Nucleus accumbens (tissue), 56 donors: ENCODE measurements at regions not wholly inside any gene's neighbourhood (a gene's known extent, or its start where the extent isn't known, plus 50 kb on each side); places are given as distances from the start of the nearest gene placed in this dataset.
"Not testable (repeated sequence)": the region's sequence is repeated elsewhere in the genome, so short reads cannot be mapped to it uniquely, and the experiment has no call there.

ENCODE experiments used
- DNase-seq, 56 donors: peaks; one replicate each; lab custom pipeline; 2025; lab: John Stamatoyannopoulos, UW

DNA sequence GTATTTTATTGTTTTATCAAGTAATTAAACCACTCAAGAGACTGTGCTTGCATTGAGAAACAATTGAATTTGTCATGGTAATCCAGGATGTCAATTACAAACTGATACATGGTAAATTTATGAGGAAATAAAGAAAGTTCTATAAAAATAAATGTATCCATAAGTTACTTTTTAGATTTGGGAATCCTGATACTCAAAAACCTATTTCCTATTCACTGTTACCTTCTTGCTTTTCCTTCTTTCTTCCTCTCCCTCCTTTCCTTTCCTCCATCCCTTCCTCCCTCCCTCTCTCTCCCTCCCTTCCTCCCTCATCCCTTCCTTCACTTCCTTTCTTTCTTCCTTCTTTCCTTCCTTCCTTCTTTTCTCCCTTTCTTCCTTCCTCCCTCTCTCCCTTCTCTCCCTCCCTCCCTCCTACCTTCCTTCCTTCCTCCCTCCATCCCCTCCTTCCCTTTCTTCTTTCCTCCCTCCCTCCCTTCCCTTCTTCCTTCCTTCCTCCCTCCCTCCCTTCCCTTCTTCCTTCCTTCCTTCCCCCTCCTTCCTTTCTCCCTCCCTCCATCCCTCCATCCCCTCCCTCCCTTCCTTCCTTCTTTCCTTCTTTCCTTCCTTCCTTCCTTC, 1299.1 kb upstream of the ZEB2 start:
- DNase-seq: no peak

DNA sequence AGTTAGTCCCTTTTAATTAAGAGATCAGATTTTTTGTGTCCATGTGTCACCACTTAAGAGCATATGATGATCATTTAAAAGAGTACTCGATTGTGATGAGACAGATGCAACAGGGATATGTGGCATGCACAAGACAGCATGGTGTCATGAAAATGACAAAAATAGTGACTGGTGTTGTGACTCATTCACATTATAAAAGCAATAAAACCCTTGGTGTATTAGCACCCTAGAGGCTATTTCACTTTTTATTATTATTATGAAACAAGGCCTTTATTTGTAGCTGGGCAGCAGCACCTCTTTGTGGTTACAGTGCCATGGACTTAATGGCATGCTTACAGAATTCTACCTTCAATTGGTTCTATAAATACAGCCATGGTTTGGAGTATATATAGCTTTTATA, 1296.0 kb upstream of the ZEB2 start:
- no peak for DNase-seq

DNA sequence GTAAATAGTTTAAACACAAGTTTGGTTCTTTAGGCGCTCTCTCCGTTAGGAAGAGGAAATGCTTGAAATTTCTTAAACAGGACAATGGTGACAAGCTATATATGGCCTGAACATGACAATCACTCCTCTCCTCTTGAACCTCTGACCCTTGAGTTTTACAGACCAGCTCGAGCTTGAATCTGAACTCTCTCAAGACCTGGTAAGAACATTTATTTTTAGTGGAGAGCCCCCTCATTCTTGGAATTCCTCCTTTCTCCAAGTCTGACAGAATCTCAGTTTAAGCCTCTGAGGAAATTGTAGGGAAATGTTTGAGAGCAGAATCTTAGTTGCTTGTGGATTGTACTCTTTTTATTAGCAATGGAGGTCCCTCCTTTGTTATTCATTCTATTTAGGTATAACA, 1293.6 kb upstream of the ZEB2 start:
- DNase-seq: no peak

DNA sequence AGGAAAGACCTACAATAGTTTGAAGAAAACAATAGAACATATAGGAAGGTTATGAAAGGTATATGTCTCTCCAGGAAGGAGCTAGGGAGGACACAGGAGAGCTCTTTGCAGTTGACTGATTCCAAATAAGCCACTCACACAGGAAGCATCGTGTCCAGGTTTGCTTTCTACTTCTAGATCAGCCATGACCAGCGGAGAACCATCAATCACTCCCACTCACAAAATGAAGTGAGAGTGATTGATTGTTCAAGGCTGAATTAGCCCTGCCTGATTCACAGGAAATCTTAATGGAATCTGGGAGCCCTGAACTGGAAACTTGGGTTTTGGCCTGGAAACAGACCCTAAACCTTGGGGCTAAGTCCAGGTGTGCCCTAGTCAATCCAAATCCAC, 1292.2 kb upstream of the ZEB2 start:
- no peak for DNase-seq

DNA sequence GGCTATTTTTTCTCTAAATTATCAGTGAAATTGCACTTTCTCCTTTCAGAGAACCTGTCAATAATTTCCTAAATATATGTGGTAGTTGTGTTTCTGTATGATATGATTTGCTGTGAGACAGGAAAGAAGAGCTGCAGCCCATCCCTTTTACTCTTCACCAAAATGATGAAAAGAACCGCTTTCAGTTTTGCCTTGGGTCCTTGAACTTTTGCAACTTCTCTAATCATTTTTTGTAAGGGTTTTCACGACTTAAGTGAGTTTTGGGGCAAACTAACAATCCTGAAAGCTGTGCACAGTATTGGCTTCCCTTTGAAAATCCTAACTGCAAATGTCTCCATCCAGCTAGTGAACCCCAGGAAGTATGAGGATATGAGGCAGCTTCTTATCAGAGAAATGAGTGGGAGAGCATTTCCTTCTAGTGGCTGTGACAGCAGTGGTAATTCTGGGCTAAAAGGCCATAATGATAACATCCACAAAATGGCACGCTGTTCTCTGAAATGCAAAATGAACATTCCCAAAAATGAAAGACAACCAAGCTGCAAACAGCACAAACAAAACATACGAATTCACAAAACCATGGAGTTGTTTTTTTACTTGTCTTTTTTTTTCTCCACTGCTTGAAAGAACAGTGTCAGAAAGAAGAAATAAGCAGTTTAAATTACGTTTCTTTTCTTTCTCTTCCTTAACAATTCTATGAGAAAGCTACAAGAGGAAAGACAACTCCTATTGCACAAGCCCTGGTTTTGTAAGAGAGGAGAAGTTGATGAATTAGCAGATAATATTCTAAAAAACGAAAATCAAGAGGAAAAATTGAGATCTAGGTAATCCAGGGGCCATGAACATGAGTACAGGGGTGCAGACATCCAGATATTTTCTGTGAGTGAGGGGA, 1291.6 kb upstream of the ZEB2 start:
- no peak for DNase-seq

DNA sequence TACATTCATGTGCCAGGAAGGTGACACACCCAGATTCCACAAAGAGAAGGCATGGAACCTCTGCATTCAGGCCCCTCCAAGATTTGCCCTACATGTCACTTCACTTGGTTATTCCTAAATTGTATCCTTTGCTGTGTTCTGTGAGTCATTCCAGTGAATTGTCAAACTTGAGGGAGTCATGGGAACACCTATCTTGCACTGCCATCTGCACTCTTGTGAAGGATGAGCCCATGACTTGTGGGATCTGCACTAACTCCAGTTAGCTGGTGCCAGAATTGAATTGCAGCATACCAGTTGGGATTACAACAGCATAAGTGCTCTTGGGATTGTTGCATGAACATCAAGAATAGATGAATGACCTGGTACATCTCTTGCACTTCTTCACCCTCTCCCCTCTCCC, 1288.0 kb upstream of the ZEB2 start:
- DNase-seq: no peak

DNA sequence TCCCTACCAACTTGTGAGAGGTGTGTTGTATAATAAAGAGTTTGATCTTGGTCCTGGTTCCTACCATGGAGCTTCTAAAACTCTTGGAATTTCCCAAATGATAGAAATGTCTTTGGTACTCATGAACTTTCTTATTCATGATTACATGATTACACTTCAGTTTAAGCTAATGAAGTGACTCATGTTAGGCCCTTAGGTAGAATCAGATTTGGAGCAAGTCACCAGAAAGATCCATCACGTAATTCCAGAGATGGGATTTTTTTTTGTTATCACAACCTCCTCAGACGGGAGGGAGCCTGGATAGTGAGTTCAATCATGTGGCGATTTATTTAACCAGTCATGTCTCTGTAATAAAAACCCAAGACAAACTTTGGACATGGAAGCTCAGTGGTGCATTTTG, 1287.6 kb upstream of the ZEB2 start:
- DNase-seq: no peak

DNA sequence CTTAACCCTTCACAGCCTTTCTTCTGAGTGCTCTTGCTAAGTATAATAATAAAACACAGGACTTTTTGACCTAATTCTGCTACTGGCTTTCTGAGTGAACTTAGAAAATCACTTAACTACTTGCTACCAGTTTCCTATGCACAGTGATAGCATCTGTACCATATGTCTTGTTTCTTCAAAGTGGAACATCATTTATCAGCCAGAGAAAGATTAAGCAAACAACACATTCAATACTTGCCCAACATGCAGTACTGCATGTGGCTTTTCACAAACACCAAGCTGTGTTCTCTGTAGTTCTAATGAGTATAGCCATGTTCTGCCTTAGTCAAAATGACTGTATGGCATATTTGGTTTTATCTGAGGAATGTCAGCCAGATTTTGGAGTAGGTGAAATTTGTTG, 1286.6 kb upstream of the ZEB2 start:
- no peak for DNase-seq

DNA sequence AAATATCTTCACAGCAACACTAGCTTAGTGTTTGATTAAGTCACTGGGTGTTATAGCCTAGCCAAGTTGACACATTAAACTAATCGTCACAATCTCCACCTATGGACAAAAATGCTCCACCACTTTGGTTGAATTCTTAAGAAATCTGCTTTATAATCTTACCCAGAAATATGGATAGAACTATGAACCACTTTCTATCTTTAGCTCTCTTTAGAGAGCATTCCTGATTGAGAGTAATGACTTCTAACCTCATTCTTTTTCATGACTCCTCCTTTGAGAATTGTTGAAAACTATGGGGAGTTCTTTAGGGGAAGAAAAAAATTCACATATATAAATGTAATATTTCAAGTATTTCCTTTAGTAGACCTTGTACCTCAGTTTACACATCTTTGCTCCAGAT, 1282.2 kb upstream of the ZEB2 start:
- DNase-seq: no peak

DNA sequence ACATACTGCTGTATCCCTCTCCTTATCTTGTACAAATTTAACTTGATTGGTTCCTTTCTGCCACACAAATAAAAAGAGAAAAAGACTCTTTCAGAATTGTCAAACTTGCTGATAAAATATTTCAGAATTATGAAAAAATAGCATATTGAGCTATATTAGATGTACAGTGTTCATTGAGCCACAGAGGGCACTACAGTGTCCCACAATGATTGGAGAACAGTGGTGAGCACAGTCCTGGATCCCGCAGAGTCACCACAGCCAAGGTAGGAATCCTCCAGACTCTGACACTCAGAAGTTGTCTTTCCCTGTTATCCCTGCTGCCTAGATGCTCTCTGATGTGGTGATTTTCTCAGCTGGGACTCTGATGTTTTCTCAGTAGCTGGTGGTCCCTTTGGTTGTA, 1281.3 kb upstream of the ZEB2 start:
- DNase-seq: no peak

DNA sequence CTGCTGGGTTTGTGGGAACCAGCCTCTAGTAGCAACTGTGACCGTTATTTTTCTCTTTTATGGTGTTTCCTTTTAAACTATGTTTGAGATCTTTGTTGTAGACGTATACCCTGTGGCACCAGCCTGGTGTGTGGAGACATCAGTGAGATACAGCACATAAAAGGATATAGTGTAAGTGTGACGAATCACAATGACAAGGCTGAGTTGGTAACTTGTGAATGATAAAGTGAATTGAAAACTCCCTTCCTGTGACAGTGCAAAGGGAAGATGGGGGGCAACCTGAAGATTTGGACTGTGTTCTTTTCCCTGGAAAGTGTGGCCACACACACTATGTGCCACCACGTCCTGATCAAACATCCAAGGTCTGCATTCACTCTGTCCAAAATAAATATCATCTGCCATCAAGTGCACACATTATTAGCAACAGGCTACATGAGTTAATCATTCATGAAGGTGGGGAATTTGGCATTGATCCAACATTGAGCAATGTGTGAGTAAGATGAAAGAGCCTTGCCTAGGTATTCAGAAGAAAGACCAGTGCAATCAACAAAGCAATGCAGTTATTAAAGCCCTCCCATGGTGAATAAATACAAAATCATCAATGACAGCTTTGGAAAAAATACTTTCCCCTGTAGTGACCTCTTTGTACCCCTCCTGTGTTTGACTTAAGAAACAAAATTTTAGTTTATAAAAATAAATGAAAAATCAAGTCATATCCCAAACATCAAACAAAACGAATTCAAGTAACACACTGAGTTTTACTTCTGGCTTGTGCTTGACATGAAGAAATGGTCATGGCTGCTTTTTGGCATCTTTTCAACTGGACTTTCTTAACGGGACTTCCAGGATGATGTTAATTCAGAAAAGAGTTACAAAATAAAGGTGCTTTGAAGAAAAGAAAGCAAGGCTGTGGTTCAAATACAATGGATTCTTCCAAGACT, 1280.5 kb upstream of the ZEB2 start:
- no peak for DNase-seq

DNA sequence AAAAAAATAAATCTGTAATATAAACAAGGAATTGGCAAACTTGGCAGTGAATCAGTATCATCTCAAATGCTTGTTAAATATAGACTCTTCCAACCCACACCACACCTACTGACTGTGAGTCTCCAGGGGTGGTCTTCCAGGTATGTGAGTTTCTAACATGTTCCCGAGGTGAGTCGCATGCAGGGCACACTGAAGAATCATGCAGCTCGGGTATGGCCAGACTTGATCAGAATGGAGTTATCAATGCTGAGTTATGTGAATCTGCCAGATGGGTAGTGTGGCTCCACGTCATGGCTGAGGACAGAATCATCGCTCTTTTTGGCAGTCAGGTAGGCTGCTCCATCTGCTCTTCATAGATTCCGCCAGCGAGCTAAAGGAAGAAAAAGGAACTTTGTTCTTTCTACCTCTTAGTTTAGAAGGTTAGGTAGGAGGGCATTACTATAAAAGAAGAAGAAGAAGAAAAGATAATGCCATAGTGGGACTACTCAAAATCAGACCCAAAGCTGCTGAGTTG, 1279.7 kb upstream of the ZEB2 start:
- no peak for DNase-seq

DNA sequence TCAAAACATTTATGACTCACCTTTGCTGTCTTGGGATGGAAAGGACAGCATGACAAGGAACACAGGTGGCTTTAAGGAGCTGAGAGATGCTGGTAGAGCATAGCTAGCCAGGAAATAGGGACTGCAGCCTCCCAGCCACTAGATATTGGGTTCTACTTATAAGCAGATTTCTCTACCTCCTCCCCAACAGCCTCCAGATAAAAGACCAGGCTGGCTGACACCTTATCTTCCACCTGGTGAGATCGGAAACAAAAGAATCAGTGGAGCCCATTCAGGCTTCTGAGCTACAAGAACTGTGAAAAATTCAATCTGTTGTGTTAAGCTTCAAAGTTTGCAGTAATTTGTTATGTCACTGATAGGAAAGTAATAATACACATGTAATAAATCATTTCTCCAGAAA, 1278.5 kb upstream of the ZEB2 start:
- DNase-seq: no peak

DNA sequence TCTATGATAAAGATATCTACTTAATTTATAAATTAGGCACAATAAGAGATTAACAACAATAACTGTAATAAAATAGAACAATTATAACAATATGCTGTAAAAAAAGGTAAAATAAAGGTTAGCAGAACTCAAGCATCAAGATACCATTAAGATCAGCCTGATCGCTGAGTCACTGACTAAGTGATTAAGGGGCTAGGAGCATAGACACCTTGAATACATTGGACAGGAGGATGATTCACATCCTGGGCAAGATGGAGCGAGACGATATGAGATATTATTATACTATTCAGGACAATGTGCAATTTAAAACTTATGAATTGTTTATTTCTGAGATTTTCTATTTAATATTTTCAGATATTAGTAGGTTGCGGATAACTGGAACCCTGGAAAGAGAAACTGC, 1277.8 kb upstream of the ZEB2 start:
- DNase-seq: no peak

DNA sequence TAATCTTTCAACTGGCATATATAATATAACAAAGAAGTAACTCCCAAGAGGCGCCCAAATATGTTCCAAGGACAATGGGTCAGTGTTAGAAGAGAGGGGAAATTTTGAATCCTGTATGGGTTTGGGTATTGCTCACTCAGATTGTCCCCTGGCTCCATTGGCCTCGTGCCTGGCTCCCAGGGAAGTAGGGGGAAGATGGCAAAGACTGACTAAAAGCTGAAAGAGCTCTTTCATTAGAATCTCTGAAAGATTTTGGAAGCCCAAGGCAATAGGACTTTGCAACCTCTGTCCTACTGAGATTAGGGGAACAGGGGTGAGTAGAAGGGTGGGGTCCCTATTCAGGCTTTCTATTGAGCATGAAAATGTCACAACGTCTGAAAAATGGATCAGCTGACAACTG, 1272.8 kb upstream of the ZEB2 start:
- no peak for DNase-seq

DNA sequence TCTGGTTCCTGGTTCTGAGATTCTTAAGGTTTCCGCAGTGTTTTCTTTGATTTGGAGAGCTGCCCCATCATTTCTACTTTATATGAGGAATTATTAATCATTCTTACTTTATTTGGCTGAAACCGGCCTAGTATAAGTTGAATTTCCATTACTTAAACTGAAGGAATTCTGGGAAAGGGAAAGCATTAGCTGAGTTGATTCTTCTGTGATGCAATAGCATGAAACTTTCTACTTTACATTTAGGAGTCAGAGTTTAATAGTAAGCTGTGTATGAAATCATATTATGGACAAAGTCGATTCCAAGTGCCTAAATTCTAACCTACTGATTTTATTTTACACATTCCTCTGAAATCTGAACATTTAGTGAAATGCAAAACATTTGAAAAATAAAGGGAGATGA, 1269.7 kb upstream of the ZEB2 start:
- DNase-seq: no peak

DNA sequence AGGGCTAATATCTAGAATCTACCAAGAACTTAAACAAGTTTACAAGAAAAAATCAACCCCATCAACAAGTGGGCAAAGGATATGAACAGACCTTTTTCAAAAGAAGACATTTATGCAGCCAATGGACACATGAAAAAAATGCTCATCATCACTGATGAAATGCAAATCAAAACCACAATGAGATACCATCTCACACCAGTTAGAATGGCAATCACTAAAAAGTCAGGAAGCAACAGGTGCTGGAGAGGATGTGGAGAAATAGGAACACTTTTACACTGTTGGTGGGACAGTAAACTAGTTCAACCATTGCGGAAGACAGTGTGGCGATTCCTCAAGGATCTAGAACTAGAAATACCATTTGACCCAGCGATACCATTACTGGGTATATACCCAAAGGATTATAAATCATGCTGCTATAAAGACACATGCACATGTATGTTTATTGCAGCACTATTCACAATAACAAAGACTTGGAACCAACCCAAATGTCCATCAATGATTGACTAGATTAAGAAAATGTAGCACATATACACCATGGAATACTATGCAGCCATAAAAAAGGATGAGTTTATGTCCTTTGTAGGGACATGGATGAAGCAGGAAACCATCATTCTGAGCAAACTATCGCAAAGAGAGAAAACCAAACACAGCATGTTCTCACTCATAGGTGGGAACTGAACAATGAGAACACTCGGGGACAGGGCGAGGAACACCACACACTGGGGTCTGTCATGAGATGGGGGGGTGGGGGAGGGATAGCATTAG, 1267.9 kb upstream of the ZEB2 start:
- not testable (repeated sequence) for DNase-seq

DNA sequence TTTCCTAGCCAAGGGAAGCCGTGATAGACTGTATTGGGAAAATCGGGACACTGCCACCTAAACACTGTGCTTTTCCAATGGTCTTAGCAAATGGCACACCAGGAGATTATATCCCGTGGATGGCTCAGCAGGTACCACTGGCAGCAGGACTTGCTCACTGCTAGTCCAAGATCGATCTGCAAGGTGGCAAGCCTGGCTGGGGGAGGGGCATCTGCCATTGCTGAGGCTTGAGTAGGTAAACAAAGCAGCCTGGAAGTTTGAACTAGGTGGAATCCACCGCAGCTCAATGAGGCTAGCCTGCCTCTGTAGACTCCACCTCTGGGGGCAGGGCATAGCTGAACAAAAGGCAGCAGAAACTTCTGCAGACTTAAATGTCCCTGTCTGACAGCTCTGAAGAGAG, 1262.7 kb upstream of the ZEB2 start:
- not testable (repeated sequence) for DNase-seq

DNA sequence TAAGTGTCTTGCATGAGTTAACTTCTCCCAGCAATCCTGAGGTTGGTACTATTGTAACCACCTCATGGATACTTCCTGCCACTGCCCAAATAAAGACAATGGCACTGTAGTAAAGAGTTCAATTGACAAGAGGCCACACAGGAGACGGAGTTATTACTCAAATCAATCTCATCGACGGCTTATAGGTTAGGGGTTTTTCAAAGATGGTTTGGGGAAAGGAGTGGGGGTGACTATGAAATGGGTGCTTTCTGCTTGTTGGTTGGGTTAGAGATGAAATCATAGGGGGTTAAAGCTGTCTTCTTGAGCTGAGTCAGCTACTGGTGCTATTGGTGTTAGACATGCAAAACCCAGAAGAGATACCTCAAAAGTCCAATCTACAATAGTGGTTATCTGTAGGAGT, 1258.0 kb upstream of the ZEB2 start:
- no peak for DNase-seq

DNA sequence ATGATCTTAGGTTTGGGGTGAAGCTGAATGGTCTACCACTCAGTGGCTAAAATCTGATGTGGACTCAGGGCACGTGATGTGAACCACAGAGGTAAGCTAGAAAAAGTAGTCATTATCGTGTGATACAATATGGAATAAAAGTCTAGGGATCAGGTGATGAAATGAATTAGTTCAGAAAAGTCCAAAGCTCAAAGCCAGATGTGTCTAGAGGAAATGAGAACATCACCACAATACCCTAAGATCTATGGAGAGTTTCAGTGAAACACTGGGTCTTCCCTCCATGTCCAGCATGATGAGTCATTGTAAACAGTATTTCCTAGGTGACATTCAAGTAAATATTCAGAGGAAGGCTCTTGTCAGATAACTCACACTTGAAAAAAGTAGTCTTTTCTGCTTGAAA, 1257.4 kb upstream of the ZEB2 start:
- no peak for DNase-seq
